Activated CD4-positive, alpha-beta T cell treated with anti-CD3 and anti-CD28 coated beads, Interleukin-2, amount 10 ng/mL, durations not matched to agents 24 days and 14 days (primary cell): ENCODE measurements at regions not wholly inside any gene's neighbourhood (a gene's known extent, or its start where the extent isn't known, plus 50 kb on each side); places are given as distances from the start of the nearest gene placed in this dataset.
"Not testable (repeated sequence)": the region's sequence is repeated elsewhere in the genome, so short reads cannot be mapped to it uniquely, and the experiment has no call there.

Source experiments
- DNase-seq: peaks from one replicate; pipeline ENCODE4 v3.0.0; 2022
- H3K27ac Mint-ChIP-seq: one replicate; pipeline ENCODE4 v1.8.0; 2022; ENCODE audit warnings: mild to moderate bottlenecking, mixed read lengths
- H3K27me3 Mint-ChIP-seq: one replicate; pipeline ENCODE4 v1.8.0; 2022; ENCODE audit warnings: mixed read lengths
- H3K36me3 Mint-ChIP-seq: one replicate; pipeline ENCODE4 v1.8.0; 2022; ENCODE audit warnings: low read depth, mild to moderate bottlenecking, mixed read lengths
- H3K4me1 Mint-ChIP-seq: one replicate; pipeline ENCODE4 v1.8.0; 2021; ENCODE audit warnings: mixed read lengths
- H3K4me3 Mint-ChIP-seq: one replicate; pipeline ENCODE4 v1.8.0; 2022; ENCODE audit warnings: mild to moderate bottlenecking, moderate library complexity, mixed read lengths
- H3K9me3 Mint-ChIP-seq: one replicate; pipeline ENCODE4 v1.8.0; 2021; ENCODE audit warnings: mixed read lengths
- intact Hi-C: fragments of 100-400 bp; cut with micrococcal nuclease; formaldehyde crosslinking; loops from one replicate; pipeline ENCODE4 v1.15.1; 2023

DNA sequence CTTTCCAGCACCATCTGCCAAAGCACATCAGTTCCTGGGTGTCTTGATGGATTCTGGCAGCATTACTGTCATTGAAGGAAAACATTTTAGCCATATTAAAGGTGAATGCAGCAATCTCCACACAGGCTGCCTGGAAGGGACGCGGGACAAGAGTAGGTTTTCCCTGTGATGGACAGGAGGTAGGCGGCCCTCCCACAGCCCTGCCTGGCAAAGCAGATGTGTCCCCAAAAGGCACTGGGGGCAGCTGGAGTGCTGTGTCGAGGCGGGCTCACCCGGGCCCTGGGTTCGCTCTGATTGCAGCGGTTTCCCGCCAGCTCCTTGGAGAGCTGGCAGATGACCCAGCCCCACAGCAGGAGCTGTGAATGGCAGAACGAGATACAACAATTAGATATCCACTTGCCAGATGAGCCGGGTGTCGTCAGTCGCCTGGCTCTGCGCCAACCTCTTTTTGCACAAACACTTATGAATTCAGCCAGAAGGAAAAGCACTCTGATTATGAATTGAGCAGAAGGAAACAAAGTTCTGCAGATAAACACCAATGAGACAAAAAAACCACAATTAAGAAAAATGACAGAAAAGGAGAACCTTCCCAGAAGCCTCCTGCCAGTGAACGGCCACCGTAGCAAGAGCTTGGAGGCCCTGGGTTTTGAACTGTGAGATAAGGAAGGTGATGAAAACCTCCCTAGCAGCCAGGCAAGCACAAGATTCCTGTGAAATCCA, 64.9 kb upstream of the ZNF195 start:
- intact Hi-C loops, H3K36me3 Mint-ChIP-seq, H3K27ac Mint-ChIP-seq, H3K4me1 Mint-ChIP-seq, H3K4me3 Mint-ChIP-seq, H3K9me3 Mint-ChIP-seq, DNase-seq: not testable (repeated sequence)
- H3K27me3 Mint-ChIP-seq = peaks cover 33% of the 10 kb centered on the region

DNA sequence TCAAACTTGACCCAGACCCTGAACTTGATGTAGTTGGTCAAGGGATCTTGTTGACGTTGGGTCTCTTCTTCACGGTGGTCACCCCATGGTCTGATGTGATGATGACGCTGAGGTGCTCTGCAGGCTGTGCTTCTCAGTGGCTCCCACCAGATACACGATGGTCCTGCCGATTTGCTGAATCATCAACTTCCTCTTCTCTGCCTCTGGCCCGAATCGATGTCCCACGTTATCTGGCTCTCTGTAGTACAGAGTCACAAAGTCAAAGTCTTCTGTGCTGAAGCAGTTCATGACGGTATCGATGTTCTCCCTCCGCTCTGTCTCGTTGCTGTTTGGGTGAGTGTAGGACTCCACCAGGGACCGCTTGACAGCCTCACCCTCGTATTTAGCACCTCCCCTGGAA, 58.5 kb upstream of the ZNF195 start:
- peaks cover 13% of the 10 kb centered on the region for H3K27me3 Mint-ChIP-seq
- H3K4me1 Mint-ChIP-seq, DNase-seq, H3K9me3 Mint-ChIP-seq, intact Hi-C loops, H3K4me3 Mint-ChIP-seq, H3K36me3 Mint-ChIP-seq, H3K27ac Mint-ChIP-seq: not testable (repeated sequence)

- intact Hi-C loops = no loop called here
- Mint-ChIP-seq H3K27ac (no peak overlapping the region), H3K4me3 (no peak overlapping the region), H3K36me3 (no peaks in the 10 kb centered on the region), H3K9me3 (no peaks in the 10 kb centered on the region), H3K27me3 (peaks cover 11% of the 10 kb centered on the region), H3K4me1 (peaks cover 5% of the 10 kb centered on the region)
- no peak for DNase-seq
These were observed 56.0 kb upstream of the ZNF195 start for GRCh38 chr11:3434976-3435375.

- H3K27ac Mint-ChIP-seq, DNase-seq, H3K36me3 Mint-ChIP-seq, H3K4me3 Mint-ChIP-seq, H3K4me1 Mint-ChIP-seq, intact Hi-C loops, H3K9me3 Mint-ChIP-seq: not testable (repeated sequence)
- peaks cover 23% of the 10 kb centered on the region for H3K27me3 Mint-ChIP-seq
These were observed 50.2 kb upstream of the ZNF195 start for GRCh38 chr11:3429191-3429590.
